Liver (tissue), 3 donors: ENCODE measurements at regions not wholly inside any gene's neighbourhood (a gene's known extent, or its start where the extent isn't known, plus 50 kb on each side); places are given as distances from the start of the nearest gene placed in this dataset.

Source experiments
- CTCF ChIP-seq: fragments of 150-350 bp; IDR thresholded peaks from 2 replicates; pipeline ENCODE4 v1.5.1; 2017; ENCODE audit warnings: improper control_type of control experiment, low read depth, low read length; ENCODE audit not compliant: missing input control
- JUND ChIP-seq, 2 donors: IDR thresholded peaks; 2 replicates each; pipeline ENCODE4 v1.6.1; 2016; ENCODE audit warnings: antibody characterized with exemption in 2 of 2
- NR2F2 ChIP-seq: IDR thresholded peaks from 2 replicates; pipeline ENCODE4 v1.6.1; 2016; ENCODE audit warnings: antibody characterized with exemption
- donor health status: healthy.
- donor health status: healthy.

- TF ChIP-seq CTCF = no peak
- TF ChIP-seq NR2F2 = no peak
- no peak for TF ChIP-seq JUND (IDR thresholded peaks at IDR 0.05)
Observed at GRCh38 chr18:29028560-29028959, 851.6 kb upstream of the CDH2 start.
